Fibroblast of the aortic adventitia (primary cell): ENCODE measurements at regions not wholly inside any gene's neighbourhood (a gene's known extent, or its start where the extent isn't known, plus 50 kb on each side); places are given as distances from the start of the nearest gene placed in this dataset.

Experiments
- DNase-seq: peaks from one replicate; pipeline ENCODE4 v3.0.0-alpha.2; 2010; ENCODE audit warnings: low read depth
- H3K4me3 ChIP-seq: 2 replicates; pipeline ENCODE4 v1.5.1; 2011; ENCODE audit warnings: low read depth, mild to moderate bottlenecking, control low read depth, low read length, moderate library complexity
- CTCF ChIP-seq: IDR thresholded peaks from 2 replicates; pipeline ENCODE4 v1.5.1; 2011; ENCODE audit warnings: mild to moderate bottlenecking, low read length, control low read depth, inconsistent platforms; ENCODE audit not compliant: insufficient read depth

- no peak overlapping the region for H3K4me3 ChIP-seq
- no peak for TF ChIP-seq CTCF
- no peak for DNase-seq
Observed at GRCh38 chr1:192735298-192735915, 73.4 kb upstream of the RGS2 start.

GRCh38 chr1:192737306-192737705 lies 71.5 kb upstream of the RGS2 start:
- TF ChIP-seq CTCF = no peak
- no peak for DNase-seq
- H3K4me3 ChIP-seq = no peak overlapping the region

- TF ChIP-seq CTCF = no peak
- no peak for DNase-seq
- no peak overlapping the region for H3K4me3 ChIP-seq
Observed at GRCh38 chr1:192739476-192740184, 69.2 kb upstream of the RGS2 start.

GRCh38 chr1:192740214-192740613 lies 68.6 kb upstream of the RGS2 start:
- no peak for DNase-seq
- TF ChIP-seq CTCF = no peak

GRCh38 chr1:192741095-192741494 lies 67.7 kb upstream of the RGS2 start:
- H3K4me3 ChIP-seq = no peak overlapping the region
- no peak for DNase-seq
- TF ChIP-seq CTCF = no peak

More at GRCh38 chr1:192740214-192740613, 68.6 kb upstream of the RGS2 start:
- no peak overlapping the region for H3K4me3 ChIP-seq

GRCh38 chr1:192747301-192747700 lies 61.5 kb upstream of the RGS2 start:
- no peak for TF ChIP-seq CTCF
- H3K4me3 ChIP-seq = no peak overlapping the region
- DNase-seq = peak; percentile 62
